ENCODE measurements at regions not wholly inside any gene's neighbourhood (a gene's known extent, or its start where the extent isn't known, plus 50 kb on each side); places are given as distances from the start of the nearest gene placed in this dataset.
"Not testable (repeated sequence)": the region's sequence is repeated elsewhere in the genome, so short reads cannot be mapped to it uniquely, and the experiment has no call there.

GRCh38 chr3:151539599-151539998 lies 78.7 kb upstream of the IGSF10 start:
- Histone ChIP-seq H3K36me3 (ENCODE audit: control insufficient read depth, insufficient read depth, low read length) (no peaks in the 10 kb centered on the region), H3K4me3 (ENCODE audit: low read depth, low read length) (no peak overlapping the region), H3K27me3 (ENCODE audit: control insufficient read depth, insufficient read depth, low read length) (no peaks in the 10 kb centered on the region)
- DNase-seq (ENCODE audit: low read depth) = no peak
- FAIRE-seq = no peak
- TF ChIP-seq CTCF (IDR thresholded peaks at IDR 0.05; ENCODE audit: insufficient read depth, low read length, severe bottlenecking) = no peak

GRCh38 chr3:151538456-151539393 lies 77.9 kb upstream of the IGSF10 start:
- FAIRE-seq (no peak), DNase-seq (ENCODE audit: low read depth) (no peak)
- no peaks in the 10 kb centered on the region for H3K36me3 ChIP-seq (ENCODE audit: control insufficient read depth, insufficient read depth, low read length)
- H3K4me3 ChIP-seq (ENCODE audit: low read depth, low read length) = no peak overlapping the region
- TF ChIP-seq CTCF (IDR thresholded peaks at IDR 0.05; ENCODE audit: insufficient read depth, low read length, severe bottlenecking) = no peak
- no peaks in the 10 kb centered on the region for H3K27me3 ChIP-seq (ENCODE audit: control insufficient read depth, insufficient read depth, low read length)

- H3K4me3 ChIP-seq (ENCODE audit: low read depth, low read length) = no peak overlapping the region
- no peak for TF ChIP-seq CTCF (IDR thresholded peaks at IDR 0.05; ENCODE audit: insufficient read depth, low read length, severe bottlenecking)
- no peaks in the 10 kb centered on the region for H3K36me3 ChIP-seq (ENCODE audit: control insufficient read depth, insufficient read depth, low read length)
- no peaks in the 10 kb centered on the region for H3K27me3 ChIP-seq (ENCODE audit: control insufficient read depth, insufficient read depth, low read length)
- FAIRE-seq (no peak), DNase-seq (ENCODE audit: low read depth) (peak; percentile 27)
These were observed 76.9 kb upstream of the IGSF10 start for GRCh38 chr3:151537726-151538125.

GRCh38 chr3:151526757-151527156 lies 65.9 kb upstream of the IGSF10 start:
- no peak for TF ChIP-seq CTCF (IDR thresholded peaks at IDR 0.05; ENCODE audit: insufficient read depth, low read length, severe bottlenecking)
- DNase-seq (ENCODE audit: low read depth) (no peak), FAIRE-seq (no peak)
- Histone ChIP-seq H3K4me3 (ENCODE audit: low read depth, low read length) (no peak overlapping the region), H3K36me3 (ENCODE audit: control insufficient read depth, insufficient read depth, low read length) (no peaks in the 10 kb centered on the region), H3K27me3 (ENCODE audit: control insufficient read depth, insufficient read depth, low read length) (no peaks in the 10 kb centered on the region)

- DNase-seq (ENCODE audit: low read depth) (no peak), FAIRE-seq (no peak)
- Histone ChIP-seq H3K27me3 (ENCODE audit: control insufficient read depth, insufficient read depth, low read length) (no peaks in the 10 kb centered on the region), H3K4me3 (ENCODE audit: low read depth, low read length) (no peak overlapping the region), H3K36me3 (ENCODE audit: control insufficient read depth, insufficient read depth, low read length) (no peaks in the 10 kb centered on the region)
- no peak for TF ChIP-seq CTCF (IDR thresholded peaks at IDR 0.05; ENCODE audit: insufficient read depth, low read length, severe bottlenecking)
These were observed 59.2 kb upstream of the IGSF10 start for GRCh38 chr3:151520105-151520504.

- FAIRE-seq; DNase-seq (ENCODE audit: low read depth); H3K36me3 ChIP-seq (ENCODE audit: control insufficient read depth, insufficient read depth, low read length); H3K27me3 ChIP-seq (ENCODE audit: control insufficient read depth, insufficient read depth, low read length); H3K4me3 ChIP-seq (ENCODE audit: low read depth, low read length): not testable (repeated sequence)
These were observed 50.6 kb upstream of the IGSF10 start for GRCh38 chr3:151511433-151511832.
